Mucosa of rectum (tissue), 2 donors: ENCODE measurements at regions not wholly inside any gene's neighbourhood (a gene's known extent, or its start where the extent isn't known, plus 50 kb on each side); places are given as distances from the start of the nearest gene placed in this dataset.
"Not testable (repeated sequence)": the region's sequence is repeated elsewhere in the genome, so short reads cannot be mapped to it uniquely, and the experiment has no call there.

ENCODE experiments used
- H3K27ac ChIP-seq, 2 donors: one replicate each; pipeline ENCODE4 v1.7.0; 2013; ENCODE audit warnings: inconsistent platforms in 2 of 2, low read depth in 2 of 2, low read length in 2 of 2
- H3K27me3 ChIP-seq, 2 donors: one replicate each; pipeline ENCODE4 v1.7.0; 2013; ENCODE audit warnings: low read length in 2 of 2; ENCODE audit not compliant: control insufficient read depth in 2 of 2, insufficient read depth in 2 of 2
- H3K36me3 ChIP-seq, 2 donors: one replicate each; pipeline ENCODE4 v1.7.0; 2013; ENCODE audit warnings: low read length in 2 of 2; ENCODE audit not compliant: control insufficient read depth in 2 of 2, insufficient read depth in 2 of 2
- H3K4me1 ChIP-seq, 2 donors: one replicate each; pipeline ENCODE4 v1.7.0; 2013; ENCODE audit warnings: low read length in 2 of 2, mild to moderate bottlenecking in 1 of 2; ENCODE audit not compliant: control insufficient read depth in 2 of 2, insufficient read depth in 2 of 2
- H3K4me3 ChIP-seq, 2 donors: one replicate each; pipeline ENCODE4 v1.7.0; 2013; ENCODE audit warnings: low read length in 2 of 2
- H3K9ac ChIP-seq, 2 donors: one replicate each; pipeline ENCODE4 v1.7.0; 2013; ENCODE audit warnings: low read length in 2 of 2, low read depth in 1 of 2, mild to moderate bottlenecking in 1 of 2
- H3K9me3 ChIP-seq, 2 donors: one replicate each; pipeline ENCODE4 v1.7.0; 2013; ENCODE audit warnings: low read length in 2 of 2; ENCODE audit not compliant: control insufficient read depth in 2 of 2
- donor health status: healthy.
- donor health status: Normal muscosa, but diverticular disease.

DNA sequence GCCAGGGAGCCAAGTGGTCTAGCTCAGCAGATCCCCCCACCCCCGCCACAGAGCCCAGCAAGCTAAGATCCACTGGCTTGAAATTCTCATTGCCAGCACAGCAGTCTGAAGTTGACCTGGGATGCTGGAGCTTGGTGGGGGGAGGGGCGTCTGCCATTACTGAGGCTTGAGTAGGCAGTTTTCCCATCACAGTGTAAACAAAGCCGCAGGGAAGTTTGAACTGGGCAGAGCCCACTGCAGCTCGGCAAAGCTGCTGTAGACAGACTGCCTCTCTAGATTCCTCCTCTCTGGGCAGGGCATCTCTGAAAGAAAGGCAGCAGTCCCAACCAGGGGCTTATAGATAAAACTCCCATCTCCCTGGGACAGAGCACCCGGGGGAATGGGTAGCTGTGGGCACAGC lies 89.3 kb upstream of the ZNF678 start:
- not testable (repeated sequence) for H3K4me3 ChIP-seq, H3K9ac ChIP-seq, H3K27me3 ChIP-seq, H3K27ac ChIP-seq, H3K9me3 ChIP-seq, H3K36me3 ChIP-seq, H3K4me1 ChIP-seq

- H3K9me3 ChIP-seq, result no peaks in the 10 kb centered on the region
- no peaks in the 10 kb centered on the region for H3K36me3 ChIP-seq
- H3K4me3 ChIP-seq, result no peak overlapping the region
- H3K9ac ChIP-seq, result no peak overlapping the region
- H3K27ac ChIP-seq, result no peak overlapping the region
- no peaks in the 10 kb centered on the region for H3K4me1 ChIP-seq
- H3K27me3 ChIP-seq, result peaks cover 0 to 3% of the 10 kb centered on the region in 2 donors
These were observed 90.6 kb upstream of the ZNF678 start for GRCh38 chr1:227472772-227473171.

DNA sequence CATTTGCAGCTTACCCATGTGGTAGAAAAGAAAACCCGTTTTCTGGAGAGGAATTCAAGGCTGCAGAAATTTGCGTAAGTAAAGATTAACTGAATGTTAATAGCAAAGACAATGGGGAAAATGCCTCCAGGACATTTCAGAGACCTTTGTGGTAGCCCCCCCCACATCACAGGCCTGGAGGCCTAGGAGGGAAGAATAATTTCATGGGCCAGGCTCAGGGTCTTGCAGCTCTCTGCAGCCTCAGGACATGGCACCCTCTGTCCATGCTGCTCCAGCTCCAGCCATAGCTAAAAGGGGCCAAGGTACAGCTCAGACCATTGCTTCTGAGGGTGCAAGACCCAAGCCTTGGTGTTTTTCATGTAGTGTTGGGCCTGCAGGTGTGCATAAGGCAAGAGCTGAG lies 92.7 kb upstream of the ZNF678 start:
- H3K9me3 ChIP-seq, result no peaks in the 10 kb centered on the region
- no peaks in the 10 kb centered on the region for H3K36me3 ChIP-seq
- no peak overlapping the region for H3K27ac ChIP-seq
- H3K27me3 ChIP-seq, result peaks cover 0 to 3% of the 10 kb centered on the region in 2 donors
- no peak overlapping the region for H3K4me3 ChIP-seq
- no peak overlapping the region for H3K9ac ChIP-seq
- H3K4me1 ChIP-seq, result no peaks in the 10 kb centered on the region

DNA sequence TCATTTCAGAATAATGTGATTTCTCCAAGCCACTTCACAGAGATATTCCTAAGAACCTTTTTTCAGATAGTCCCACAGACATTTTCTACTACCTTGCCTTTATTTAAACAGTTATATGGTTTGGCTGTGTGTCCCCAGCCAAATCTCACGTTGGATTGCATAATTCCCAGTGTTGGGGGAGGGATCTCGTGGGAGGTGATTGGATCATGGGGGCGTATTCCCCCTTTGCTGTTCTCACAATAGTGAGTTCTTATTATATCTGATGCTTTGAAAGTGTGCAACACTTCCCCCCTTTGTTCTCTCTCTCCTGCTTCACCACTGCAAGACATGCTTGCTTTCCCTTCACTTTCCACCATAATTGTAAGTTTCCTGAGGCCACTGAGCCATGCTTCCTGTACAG lies 93.6 kb upstream of the ZNF678 start:
- Histone ChIP-seq H3K4me1 (no peaks in the 10 kb centered on the region), H3K27me3 (peaks cover 0 to 5% of the 10 kb centered on the region in 2 donors), H3K9me3 (no peaks in the 10 kb centered on the region), H3K36me3 (no peaks in the 10 kb centered on the region), H3K4me3 (no peak overlapping the region), H3K9ac (no peak overlapping the region), H3K27ac (no peak overlapping the region)

GRCh38 chr1:227466039-227466645 lies 97.2 kb upstream of the ZNF678 start:
- Histone ChIP-seq H3K4me3 (no peak overlapping the region), H3K36me3 (no peaks in the 10 kb centered on the region), H3K27ac (no peak overlapping the region), H3K9me3 (no peaks in the 10 kb centered on the region), H3K9ac (no peak overlapping the region), H3K4me1 (no peaks in the 10 kb centered on the region), H3K27me3 (peaks cover 0 to 2% of the 10 kb centered on the region in 2 donors)

- Histone ChIP-seq H3K36me3 (no peaks in the 10 kb centered on the region), H3K4me3 (no peak overlapping the region), H3K27me3 (peaks cover 0 to 2% of the 10 kb centered on the region in 2 donors), H3K9me3 (no peaks in the 10 kb centered on the region), H3K9ac (no peak overlapping the region), H3K27ac (no peak overlapping the region), H3K4me1 (no peaks in the 10 kb centered on the region)
These were observed 98.1 kb upstream of the ZNF678 start for GRCh38 chr1:227465256-227465655.

DNA sequence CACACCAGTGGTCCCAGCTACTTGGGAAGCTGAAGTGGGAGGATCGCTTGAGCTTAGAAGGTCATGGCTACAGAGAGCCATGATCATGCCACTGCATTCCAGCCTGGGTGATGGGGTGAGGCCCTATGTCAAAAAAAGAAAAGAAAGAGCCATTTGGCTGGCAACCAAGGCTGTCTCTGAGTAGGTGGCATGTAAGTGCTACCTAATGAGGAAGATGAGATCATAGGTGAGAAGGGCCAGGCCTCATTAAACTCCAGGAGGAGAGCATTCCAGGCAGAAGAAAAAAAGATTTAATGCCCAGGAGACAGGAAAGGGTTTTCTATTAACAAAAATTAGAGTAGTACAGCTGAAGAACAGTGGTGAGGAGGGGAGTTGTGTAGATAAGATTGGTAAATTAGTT lies 103.4 kb upstream of the ZNF678 start:
- Histone ChIP-seq H3K27me3 (no peaks in the 10 kb centered on the region), H3K9me3 (no peaks in the 10 kb centered on the region), H3K9ac (no peak overlapping the region), H3K4me1 (no peaks in the 10 kb centered on the region), H3K27ac (no peak overlapping the region), H3K36me3 (no peaks in the 10 kb centered on the region), H3K4me3 (no peak overlapping the region)

- Histone ChIP-seq H3K9ac (no peak overlapping the region), H3K4me1 (no peaks in the 10 kb centered on the region), H3K27ac (no peak overlapping the region), H3K27me3 (no peaks in the 10 kb centered on the region), H3K36me3 (no peaks in the 10 kb centered on the region), H3K4me3 (no peak overlapping the region), H3K9me3 (no peaks in the 10 kb centered on the region)
These were observed 104.0 kb upstream of the ZNF678 start for GRCh38 chr1:227459326-227459841.

DNA sequence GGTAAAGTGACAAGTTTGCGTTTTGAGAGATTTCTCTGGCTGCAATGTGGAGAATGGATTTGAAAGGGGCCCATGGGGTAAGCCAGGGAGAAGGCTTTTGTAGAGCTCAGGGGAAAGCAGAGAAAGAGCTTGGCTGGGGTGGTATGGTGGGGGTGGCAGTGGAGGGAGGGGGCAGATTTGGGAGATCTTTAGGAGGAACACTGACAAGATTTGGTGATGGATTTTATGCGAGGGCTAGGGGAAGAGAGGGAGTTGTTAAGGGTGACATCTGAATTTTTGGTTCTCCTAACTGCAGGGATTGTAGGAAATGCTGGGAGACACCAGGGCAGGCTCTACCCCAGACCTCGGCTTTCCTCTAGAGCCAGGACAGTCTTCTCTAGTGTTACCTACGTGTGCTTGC lies 108.7 kb upstream of the ZNF678 start:
- no peaks in the 10 kb centered on the region for H3K36me3 ChIP-seq
- no peak overlapping the region for H3K27ac ChIP-seq
- no peaks in the 10 kb centered on the region for H3K9me3 ChIP-seq
- peaks cover 4 to 6% of the 10 kb centered on the region in 2 donors for H3K27me3 ChIP-seq
- no peak overlapping the region for H3K4me3 ChIP-seq
- H3K4me1 ChIP-seq, result no peaks in the 10 kb centered on the region
- no peak overlapping the region for H3K9ac ChIP-seq

GRCh38 chr1:227453631-227454355 lies 109.6 kb upstream of the ZNF678 start:
- H3K27me3 ChIP-seq, result peaks cover 4 to 6% of the 10 kb centered on the region in 2 donors
- no peak overlapping the region for H3K9ac ChIP-seq
- H3K27ac ChIP-seq, result no peak overlapping the region

More at GRCh38 chr1:227453631-227454355, 109.6 kb upstream of the ZNF678 start:
- Histone ChIP-seq H3K9me3 (no peaks in the 10 kb centered on the region), H3K4me3 (no peak overlapping the region), H3K4me1 (no peaks in the 10 kb centered on the region), H3K36me3 (no peaks in the 10 kb centered on the region)
